GM21360 (cell line): ENCODE measurements at regions not wholly inside any gene's neighbourhood (a gene's known extent, or its start where the extent isn't known, plus 50 kb on each side); places are given as distances from the start of the nearest gene placed in this dataset.

Experiments used
- ATAC-seq: cut with Tn5 transposase; IDR thresholded peaks from one replicate; pipeline ENCODE4 v1.9.1; 2021; ENCODE audit warnings: mild to moderate bottlenecking, moderate library complexity; ENCODE audit not compliant: unreplicated experiment

- ATAC-seq, result no peak
Measured at GRCh38 chr3:68328049-68328448, 604.3 kb downstream of the TAFA4 start.

GRCh38 chr3:68315964-68316363 is 616.4 kb downstream of the TAFA4 start:
- no peak for ATAC-seq

- ATAC-seq, result no peak
Measured at GRCh38 chr3:68315546-68315945, 616.8 kb downstream of the TAFA4 start.

GRCh38 chr3:68306571-68306970 is 625.8 kb downstream of the TAFA4 start:
- no peak for ATAC-seq

- ATAC-seq, result no peak
Measured at GRCh38 chr3:68295457-68295856, 636.9 kb downstream of the TAFA4 start.

GRCh38 chr3:68290333-68290732 is 635.9 kb upstream of the SUCLG2 start:
- ATAC-seq, result no peak

- ATAC-seq, result no peak
Measured at GRCh38 chr3:68288085-68288484, 633.7 kb upstream of the SUCLG2 start.

- no peak for ATAC-seq
Measured at GRCh38 chr3:68287101-68287500, 632.7 kb upstream of the SUCLG2 start.

GRCh38 chr3:68274286-68274685 is 619.9 kb upstream of the SUCLG2 start:
- ATAC-seq, result no peak

- no peak for ATAC-seq
Measured at GRCh38 chr3:68271145-68271544, 616.7 kb upstream of the SUCLG2 start.

- ATAC-seq, result no peak
Measured at GRCh38 chr3:68256635-68257223, 602.3 kb upstream of the SUCLG2 start.

GRCh38 chr3:68249265-68249664 is 594.9 kb upstream of the SUCLG2 start:
- no peak for ATAC-seq

GRCh38 chr3:68242606-68243005 is 588.2 kb upstream of the SUCLG2 start:
- no peak for ATAC-seq

- ATAC-seq, result no peak
Measured at GRCh38 chr3:68239542-68239941, 585.1 kb upstream of the SUCLG2 start.

GRCh38 chr3:68234076-68234780 is 579.8 kb upstream of the SUCLG2 start:
- no peak for ATAC-seq

- ATAC-seq, result no peak
Measured at GRCh38 chr3:68228856-68229255, 574.4 kb upstream of the SUCLG2 start.

GRCh38 chr3:68220832-68221231 is 566.4 kb upstream of the SUCLG2 start:
- ATAC-seq, result no peak

- no peak for ATAC-seq
Measured at GRCh38 chr3:68211637-68212036, 557.2 kb upstream of the SUCLG2 start.

- no peak for ATAC-seq
Measured at GRCh38 chr3:68210635-68211034, 556.2 kb upstream of the SUCLG2 start.

- ATAC-seq, result no peak
Measured at GRCh38 chr3:68207327-68207726, 552.9 kb upstream of the SUCLG2 start.

- no peak for ATAC-seq
Measured at GRCh38 chr3:68206524-68207117, 552.2 kb upstream of the SUCLG2 start.

- no peak for ATAC-seq
Measured at GRCh38 chr3:68186733-68187132, 532.3 kb upstream of the SUCLG2 start.
